Loucy (cell line): ENCODE measurements at regions not wholly inside any gene's neighbourhood (a gene's known extent, or its start where the extent isn't known, plus 50 kb on each side); places are given as distances from the start of the nearest gene placed in this dataset.

ENCODE experiments used
- H2AFZ ChIP-seq: fragments of 200-600 bp; sonication (generic); 2 replicates; pipeline ENCODE4 v1.6.0; 2016; ENCODE audit warnings: antibody characterized with exemption, mild to moderate bottlenecking, low read length, moderate library complexity
- H3F3A ChIP-seq: fragments of 200-600 bp; 2 replicates; pipeline ENCODE4 v1.6.0; 2016; ENCODE audit warnings: antibody characterized with exemption, low read depth, mild to moderate bottlenecking
- H3K27me3 ChIP-seq: fragments of 200-600 bp; sonication (generic); 2 replicates; pipeline ENCODE4 v1.6.1; 2014; ENCODE audit warnings: low read length, mild to moderate bottlenecking; ENCODE audit not compliant: insufficient read depth, poor library complexity, severe bottlenecking
- H3K36me3 ChIP-seq: fragments of 200-600 bp; sonication (generic); 2 replicates; pipeline ENCODE4 v1.6.1; 2016; ENCODE audit warnings: low read length; ENCODE audit not compliant: insufficient read depth
- H3K4me1 ChIP-seq: fragments of 200-600 bp; sonication (generic); 2 replicates; pipeline ENCODE4 v1.5.1; 2014; ENCODE audit warnings: low read length, mild to moderate bottlenecking; ENCODE audit not compliant: insufficient read depth, poor library complexity, severe bottlenecking
- H3K4me2 ChIP-seq: fragments of 200-600 bp; sonication (generic); 2 replicates; pipeline ENCODE4 v1.6.0; 2014; ENCODE audit warnings: antibody characterized with exemption, low read length, low read depth, mild to moderate bottlenecking; ENCODE audit not compliant: poor library complexity, severe bottlenecking
- H3K4me3 ChIP-seq: fragments of 200-600 bp; sonication (generic); 2 replicates; pipeline ENCODE4 v1.5.1; 2014; ENCODE audit warnings: low read length, mild to moderate bottlenecking, mixed read lengths; ENCODE audit not compliant: poor library complexity, severe bottlenecking
- H3K79me2 ChIP-seq: fragments of 200-600 bp; sonication (generic); 2 replicates; pipeline ENCODE4 v1.6.1; 2014; ENCODE audit warnings: low read length; ENCODE audit not compliant: insufficient read depth
- H3K9ac ChIP-seq: fragments of 200-600 bp; sonication (generic); 2 replicates; pipeline ENCODE4 v1.6.0; 2014; ENCODE audit warnings: mild to moderate bottlenecking, low read depth, low read length, moderate library complexity; ENCODE audit not compliant: poor library complexity, severe bottlenecking
- H3K9me2 ChIP-seq: fragments of 200-600 bp; sonication (generic); replicated peaks from 2 replicates; pipeline ENCODE4 v1.6.1; 2016; ENCODE audit warnings: low read depth, low read length, mixed read lengths
- H3K9me3 ChIP-seq: fragments of 200-600 bp; sonication (generic); 2 replicates; pipeline ENCODE4 v1.6.1; 2014; ENCODE audit warnings: mild to moderate bottlenecking, antibody characterized with exemption, low read length, low read depth; ENCODE audit not compliant: insufficient read depth
- H4K20me1 ChIP-seq: fragments of 200-600 bp; sonication (generic); 2 replicates; pipeline ENCODE4 v1.6.0; 2014; ENCODE audit warnings: antibody characterized with exemption, low read length, mild to moderate bottlenecking; ENCODE audit not compliant: insufficient read depth, poor library complexity, severe bottlenecking
- EZH2phosphoT487 ChIP-seq: fragments of 200-600 bp; IDR thresholded peaks from 2 replicates; pipeline ENCODE4 v1.6.1; 2018; ENCODE audit warnings: antibody characterized with exemption, mild to moderate bottlenecking, moderate library complexity, borderline replicate concordance
- TF ChIP-seq, protein P1 (sequence below): fragments of 200-600 bp; sonication (generic); conservative IDR thresholded peaks from 2 replicates; pipeline ENCODE4 v1.5.1; 2014; ENCODE audit warnings: mild to moderate bottlenecking, antibody characterized with exemption, low read length

DNA sequence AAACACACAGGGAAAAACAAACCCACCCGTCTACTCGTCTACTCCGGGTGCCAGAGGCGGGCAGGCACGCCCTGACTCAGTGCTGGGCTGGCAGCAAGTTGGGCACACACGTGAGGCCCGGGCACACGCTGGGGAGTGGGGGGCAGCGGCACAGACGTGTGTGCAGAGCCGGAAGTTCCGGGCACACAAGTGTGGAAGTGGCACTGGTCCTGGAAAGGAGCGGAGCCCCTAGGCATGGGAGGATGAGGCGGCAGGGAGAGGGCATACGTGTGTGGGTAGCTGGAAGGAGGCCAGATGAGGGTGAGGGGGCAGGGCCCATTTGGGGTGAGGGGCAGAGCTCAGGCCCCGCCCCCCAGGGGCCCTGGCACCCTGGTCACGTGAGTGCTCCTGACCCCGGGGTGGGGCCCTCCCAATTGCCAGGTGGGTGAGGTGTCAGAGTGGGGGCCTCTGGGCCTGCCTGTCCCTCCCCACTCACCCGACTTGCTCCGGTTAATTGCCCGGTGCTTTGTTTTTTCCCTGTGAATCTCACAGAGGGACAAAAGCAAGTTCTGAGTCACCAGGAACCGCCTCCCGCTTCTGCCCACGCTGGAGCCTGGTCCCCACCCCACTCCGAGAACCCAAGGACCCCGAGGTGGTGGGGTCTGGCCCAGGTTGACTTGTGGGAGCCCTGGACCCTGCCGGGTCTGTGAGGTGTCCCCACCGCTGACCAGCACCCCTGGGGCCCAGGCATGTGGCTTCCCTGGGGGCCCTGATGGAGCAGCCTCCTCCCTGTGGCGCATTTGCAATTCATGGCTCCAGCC, 104.8 kb upstream of the CASZ1 start:
- Histone ChIP-seq H3K4me1 (peaks cover 58% of the 10 kb centered on the region), H3K4me3 (no peak overlapping the region), H2AFZ (no peak overlapping the region), H3K27me3 (no peaks in the 10 kb centered on the region), H3K9me3 (no peaks in the 10 kb centered on the region), H3F3A (no peaks in the 10 kb centered on the region), H4K20me1 (no peaks in the 10 kb centered on the region), H3K79me2 (no peaks in the 10 kb centered on the region), H3K9ac (no peak overlapping the region), H3K9me2 (no peaks in the 10 kb centered on the region), H3K4me2 (no peak overlapping the region), H3K36me3 (no peaks in the 10 kb centered on the region)
- no peak for TF ChIP-seq EZH2phosphoT487
- TF ChIP-seq, protein P1, sequence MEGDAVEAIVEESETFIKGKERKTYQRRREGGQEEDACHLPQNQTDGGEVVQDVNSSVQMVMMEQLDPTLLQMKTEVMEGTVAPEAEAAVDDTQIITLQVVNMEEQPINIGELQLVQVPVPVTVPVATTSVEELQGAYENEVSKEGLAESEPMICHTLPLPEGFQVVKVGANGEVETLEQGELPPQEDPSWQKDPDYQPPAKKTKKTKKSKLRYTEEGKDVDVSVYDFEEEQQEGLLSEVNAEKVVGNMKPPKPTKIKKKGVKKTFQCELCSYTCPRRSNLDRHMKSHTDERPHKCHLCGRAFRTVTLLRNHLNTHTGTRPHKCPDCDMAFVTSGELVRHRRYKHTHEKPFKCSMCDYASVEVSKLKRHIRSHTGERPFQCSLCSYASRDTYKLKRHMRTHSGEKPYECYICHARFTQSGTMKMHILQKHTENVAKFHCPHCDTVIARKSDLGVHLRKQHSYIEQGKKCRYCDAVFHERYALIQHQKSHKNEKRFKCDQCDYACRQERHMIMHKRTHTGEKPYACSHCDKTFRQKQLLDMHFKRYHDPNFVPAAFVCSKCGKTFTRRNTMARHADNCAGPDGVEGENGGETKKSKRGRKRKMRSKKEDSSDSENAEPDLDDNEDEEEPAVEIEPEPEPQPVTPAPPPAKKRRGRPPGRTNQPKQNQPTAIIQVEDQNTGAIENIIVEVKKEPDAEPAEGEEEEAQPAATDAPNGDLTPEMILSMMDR = no peak

DNA sequence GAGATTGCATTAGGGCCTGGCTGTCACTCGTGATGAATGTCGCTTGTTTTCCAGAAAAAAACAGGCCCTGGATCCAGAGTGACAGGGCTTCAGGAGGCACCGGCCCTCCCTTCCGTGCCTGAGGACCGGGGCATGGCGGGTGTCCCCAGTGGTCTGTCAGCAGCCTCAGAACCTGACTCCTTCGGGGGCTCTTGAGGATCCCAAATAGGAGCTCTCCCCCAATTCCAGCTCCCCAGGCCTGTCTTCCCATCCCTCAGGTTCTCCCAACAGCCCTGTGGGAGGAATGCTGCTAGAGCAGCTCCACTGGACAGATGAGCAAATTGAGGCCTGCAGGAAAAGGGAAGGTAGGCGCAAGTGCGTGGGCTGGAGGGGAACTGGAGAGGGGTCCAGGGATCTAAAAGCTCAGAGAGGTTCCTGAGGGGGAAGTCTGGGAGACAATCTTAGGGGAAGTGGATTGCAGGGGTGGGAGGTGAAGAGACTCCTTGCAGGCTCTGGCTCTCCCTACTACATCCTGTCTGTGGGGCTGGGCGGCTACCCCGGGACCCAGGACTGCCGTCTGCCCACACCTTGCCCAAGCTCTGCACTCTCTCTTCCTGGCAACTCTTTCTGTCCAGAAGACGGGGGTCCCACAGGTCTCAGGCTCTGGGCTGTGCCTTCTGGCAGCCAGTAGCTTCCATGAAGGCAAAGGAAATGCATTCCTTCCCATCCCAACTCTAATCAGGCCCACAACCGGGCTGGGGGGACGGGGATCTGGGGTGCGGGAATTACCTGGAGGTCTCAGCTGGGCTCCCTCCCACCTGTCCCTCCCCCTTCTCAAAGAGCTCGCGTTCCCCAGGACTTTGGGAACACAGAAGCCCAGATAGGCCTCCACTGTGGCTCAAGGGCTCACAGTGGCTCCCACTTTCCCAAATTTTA, 105.7 kb upstream of the CASZ1 start:
- Histone ChIP-seq H3F3A (no peaks in the 10 kb centered on the region), H3K4me2 (no peak overlapping the region), H3K4me1 (peaks cover 56% of the 10 kb centered on the region), H3K36me3 (no peaks in the 10 kb centered on the region), H3K4me3 (no peak overlapping the region), H3K9me3 (no peaks in the 10 kb centered on the region), H3K9ac (no peak overlapping the region), H3K79me2 (no peaks in the 10 kb centered on the region), H3K9me2 (no peaks in the 10 kb centered on the region), H4K20me1 (no peaks in the 10 kb centered on the region), H3K27me3 (no peaks in the 10 kb centered on the region), H2AFZ (no peak overlapping the region)
- TF ChIP-seq EZH2phosphoT487 = no peak
- TF ChIP-seq, protein P1 = no peak

DNA sequence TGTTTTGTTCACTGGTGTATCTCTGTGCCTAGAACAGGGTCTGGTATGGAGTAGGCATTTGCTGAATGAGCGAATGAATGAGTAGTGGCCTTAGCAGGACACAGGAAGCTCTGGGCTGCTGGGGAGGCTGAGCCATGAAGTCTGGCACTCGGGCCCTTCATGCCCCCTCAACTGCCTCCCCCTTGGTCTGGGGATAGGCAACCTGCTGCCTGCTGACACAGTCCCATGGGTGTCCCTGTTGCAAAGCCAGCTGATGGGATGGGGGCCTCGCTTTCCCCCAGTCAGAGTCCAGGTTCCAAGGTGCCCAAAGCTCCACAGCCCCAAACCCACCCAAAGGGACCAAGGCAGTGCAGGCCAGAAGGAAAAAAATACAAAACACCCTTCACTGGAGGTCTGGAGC, 107.0 kb upstream of the CASZ1 start:
- no peaks in the 10 kb centered on the region for H3F3A ChIP-seq
- H3K4me2 ChIP-seq = peak overlapping the region; percentile 37
- no peak overlapping the region for H2AFZ ChIP-seq
- peaks cover 47% of the 10 kb centered on the region for H3K4me1 ChIP-seq
- no peak overlapping the region for H3K4me3 ChIP-seq
- H3K9me2 ChIP-seq = no peaks in the 10 kb centered on the region
- H3K9me3 ChIP-seq = no peaks in the 10 kb centered on the region
- H3K36me3 ChIP-seq = no peaks in the 10 kb centered on the region
- no peaks in the 10 kb centered on the region for H3K27me3 ChIP-seq
- H4K20me1 ChIP-seq = no peaks in the 10 kb centered on the region
- TF ChIP-seq, protein P1 = no peak
- no peak for TF ChIP-seq EZH2phosphoT487
- H3K79me2 ChIP-seq = no peaks in the 10 kb centered on the region
- peak overlapping the region; percentile 7 for H3K9ac ChIP-seq
